Stimulated activated CD4-positive, alpha-beta T cell treated with anti-CD3 and anti-CD28 coated beads, Interleukin-15, amount 100 ng/mL, for 1 hour (primary cell): ENCODE measurements at regions not wholly inside any gene's neighbourhood (a gene's known extent, or its start where the extent isn't known, plus 50 kb on each side); places are given as distances from the start of the nearest gene placed in this dataset.
"Not testable (repeated sequence)": the region's sequence is repeated elsewhere in the genome, so short reads cannot be mapped to it uniquely, and the experiment has no call there.

Experiments used
- DNase-seq, 2 donors: peaks; one replicate each; pipeline ENCODE4 v3.0.0-alpha.2; 2020; ENCODE audit warnings: low read depth in 1 of 2, low spot score in 1 of 2

DNA sequence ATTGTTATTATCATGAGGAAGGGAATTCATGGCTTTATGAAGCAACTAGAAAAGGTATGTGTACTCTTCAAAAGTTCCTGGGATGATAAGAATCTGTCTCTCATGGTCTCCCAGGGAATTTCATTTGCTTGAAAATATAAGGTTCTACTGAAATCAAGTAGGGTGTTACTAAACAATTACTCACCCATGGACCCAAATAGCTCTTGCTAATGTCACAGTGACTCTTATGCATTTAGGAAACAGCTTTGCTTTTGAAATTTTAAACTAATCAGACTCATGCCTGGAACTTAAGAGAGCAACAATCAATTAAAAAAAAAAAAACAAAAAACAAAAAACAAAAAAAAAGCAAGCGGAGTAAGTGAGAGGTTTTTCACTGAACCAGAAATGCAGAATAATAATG, 1546.3 kb upstream of the TENM4 start:
- DNase-seq = no peak

DNA sequence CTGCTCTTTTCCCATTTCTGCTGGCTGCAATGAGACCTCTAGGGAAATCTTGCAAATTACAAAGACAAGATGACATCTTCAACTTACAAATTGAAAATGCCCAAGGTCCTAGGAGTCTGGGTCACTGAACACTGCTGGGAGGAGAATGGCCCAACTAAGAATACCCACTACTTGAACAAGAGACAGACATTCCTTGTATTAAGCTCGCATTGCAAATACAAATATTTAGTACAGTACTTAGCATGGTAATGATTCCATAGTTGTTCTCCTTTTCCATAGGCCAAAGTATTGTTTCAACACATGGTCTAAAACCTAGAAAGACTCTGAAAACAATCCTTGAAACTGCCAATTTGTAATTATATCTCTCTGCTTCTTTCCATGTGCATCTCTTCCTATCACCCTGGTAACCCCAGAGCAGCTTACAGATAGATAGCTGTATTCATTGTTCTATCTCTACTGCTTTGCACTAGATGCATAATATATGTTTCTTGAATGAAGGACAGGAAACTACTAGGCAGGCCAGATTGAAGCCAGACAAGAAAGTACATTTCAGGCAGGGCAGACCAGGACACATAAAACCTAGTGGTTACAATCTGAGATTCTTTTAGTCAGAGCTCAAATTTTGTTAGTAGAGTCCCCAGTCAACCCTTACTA, 1545.7 kb upstream of the TENM4 start:
- DNase-seq = no peak

DNA sequence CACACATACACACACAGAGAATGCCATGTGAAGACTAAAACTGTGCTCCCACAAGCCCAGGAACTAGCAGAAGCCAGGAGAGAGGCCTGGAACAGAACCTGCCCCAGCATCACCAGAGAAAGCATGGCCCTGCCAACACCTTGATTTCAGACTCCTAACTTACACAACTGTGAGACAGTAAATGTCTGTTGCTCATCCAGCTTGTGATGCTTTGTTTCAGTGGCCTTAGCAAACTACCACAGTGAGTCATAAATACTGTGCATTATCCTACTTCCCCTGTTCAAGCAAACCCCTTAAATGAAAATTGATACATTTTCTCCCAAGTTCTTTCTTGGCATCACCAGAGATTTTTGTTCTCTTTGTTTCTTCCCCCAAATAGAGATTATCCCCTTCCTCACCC, 1539.4 kb upstream of the TENM4 start:
- no peak for DNase-seq

- no peak for DNase-seq
These were observed 1533.0 kb upstream of the TENM4 start for GRCh38 chr11:80973786-80974185.

GRCh38 chr11:80970037-80970436, 1529.2 kb upstream of the TENM4 start:
- no peak for DNase-seq

DNA sequence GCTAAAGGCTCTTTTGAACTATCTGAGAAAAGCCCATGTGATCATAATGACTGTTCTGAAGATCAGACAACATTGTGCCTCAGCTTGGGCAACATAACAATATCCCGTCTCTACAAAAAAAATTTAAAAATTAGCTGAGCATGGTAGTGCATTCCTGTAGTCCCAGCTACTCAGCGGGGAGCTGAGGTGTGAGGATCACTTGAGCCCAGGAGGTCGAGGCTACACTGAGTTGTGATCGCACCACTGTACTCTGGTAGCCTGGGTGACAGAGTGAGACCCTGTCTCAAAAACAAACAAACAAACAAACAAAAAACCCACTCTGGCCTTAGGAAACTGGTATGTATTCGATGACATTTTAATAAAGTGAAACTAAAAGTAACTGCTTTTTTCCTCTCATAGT, 1526.8 kb upstream of the TENM4 start:
- no peak for DNase-seq

- DNase-seq = no peak
These were observed 1519.7 kb upstream of the TENM4 start for GRCh38 chr11:80960381-80961029.

DNA sequence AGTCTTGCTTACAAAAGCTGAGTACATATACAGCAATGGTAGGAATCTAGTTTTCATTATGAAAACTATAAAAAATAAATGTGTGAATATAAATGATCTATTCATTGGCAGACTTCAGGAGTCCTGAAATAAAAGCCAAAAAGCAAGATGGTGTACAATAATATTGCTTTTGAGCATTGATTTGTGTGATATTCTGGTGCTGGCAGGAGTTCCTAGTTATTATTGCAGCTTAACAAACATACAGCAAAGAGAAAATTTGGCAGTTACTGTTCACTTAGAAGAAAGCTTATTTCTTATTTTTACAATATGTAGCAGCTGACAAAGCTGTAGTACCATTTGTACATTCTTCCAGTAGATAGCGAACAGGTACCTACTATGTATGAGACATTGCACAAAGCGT, 1518.9 kb upstream of the TENM4 start:
- DNase-seq = no peak

DNA sequence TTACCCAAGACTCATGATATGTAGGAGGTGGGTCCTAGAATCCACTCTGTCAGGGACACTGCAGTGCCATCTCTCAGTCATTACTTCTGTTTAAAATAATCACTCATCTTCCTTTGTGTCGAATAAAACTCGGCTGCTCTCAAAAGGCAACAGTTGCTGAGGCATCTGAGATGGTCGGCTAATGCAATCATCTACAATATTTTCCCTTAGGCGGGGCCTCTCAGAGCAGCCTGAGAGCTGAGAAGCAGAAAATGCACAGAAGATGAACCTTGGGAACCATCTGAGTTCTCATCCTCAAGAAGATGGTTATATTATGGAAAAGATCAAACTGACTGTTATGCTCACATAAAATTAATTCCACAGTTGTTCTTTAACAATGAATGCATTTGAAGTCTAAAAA, 1518.2 kb upstream of the TENM4 start:
- no peak for DNase-seq

GRCh38 chr11:80958361-80958760, 1517.5 kb upstream of the TENM4 start:
- DNase-seq = no peak

GRCh38 chr11:80955588-80955987, 1514.8 kb upstream of the TENM4 start:
- no peak for DNase-seq

DNA sequence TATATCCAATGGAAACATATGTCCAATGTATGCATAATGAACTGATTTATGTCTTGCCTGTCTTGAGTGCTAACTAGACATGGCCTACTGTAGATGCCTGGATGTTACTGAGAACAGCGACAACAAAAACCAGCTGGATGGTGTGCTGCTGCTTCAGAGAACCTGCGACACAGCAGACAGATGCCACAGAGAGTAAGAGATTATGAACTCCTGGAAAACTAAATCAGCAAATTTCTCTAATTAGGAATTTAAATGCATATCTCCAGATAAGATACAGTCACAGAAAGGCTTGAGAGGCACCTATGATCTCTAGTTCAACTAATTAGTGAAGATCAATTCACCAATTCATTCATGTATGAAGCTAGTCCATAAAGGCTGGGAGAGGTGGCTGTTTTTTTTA, 1508.0 kb upstream of the TENM4 start:
- no peak for DNase-seq

GRCh38 chr11:80944758-80945157, 1503.9 kb upstream of the TENM4 start:
- DNase-seq = no peak

GRCh38 chr11:80943226-80943625, 1502.4 kb upstream of the TENM4 start:
- no peak for DNase-seq

GRCh38 chr11:80937842-80938241, 1497.0 kb upstream of the TENM4 start:
- no peak for DNase-seq

GRCh38 chr11:80930038-80930437, 1489.2 kb upstream of the TENM4 start:
- DNase-seq = no peak

GRCh38 chr11:80929031-80929805, 1488.4 kb upstream of the TENM4 start:
- DNase-seq = no peak

- no peak for DNase-seq
These were observed 1484.5 kb upstream of the TENM4 start for GRCh38 chr11:80925321-80925720.

DNA sequence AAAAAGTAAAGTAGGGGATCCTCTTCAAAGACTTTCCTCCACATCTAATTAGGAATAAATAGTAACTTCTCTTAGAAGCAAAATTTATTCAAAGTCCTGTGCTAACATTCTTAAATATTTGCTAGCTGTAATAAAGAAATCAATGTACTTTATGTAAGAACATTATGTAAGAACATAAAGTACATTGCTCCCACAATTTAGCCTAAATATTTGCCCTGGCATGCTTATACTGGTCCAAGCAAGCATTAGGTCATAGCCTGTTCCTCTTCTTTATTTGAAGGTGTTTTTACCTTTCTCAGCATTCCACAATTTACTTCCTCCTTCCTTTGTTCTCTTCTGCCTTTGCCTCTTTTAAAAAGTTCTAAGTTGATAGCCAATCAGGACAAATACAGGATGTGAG, 1480.5 kb upstream of the TENM4 start:
- DNase-seq = not testable (repeated sequence)

DNA sequence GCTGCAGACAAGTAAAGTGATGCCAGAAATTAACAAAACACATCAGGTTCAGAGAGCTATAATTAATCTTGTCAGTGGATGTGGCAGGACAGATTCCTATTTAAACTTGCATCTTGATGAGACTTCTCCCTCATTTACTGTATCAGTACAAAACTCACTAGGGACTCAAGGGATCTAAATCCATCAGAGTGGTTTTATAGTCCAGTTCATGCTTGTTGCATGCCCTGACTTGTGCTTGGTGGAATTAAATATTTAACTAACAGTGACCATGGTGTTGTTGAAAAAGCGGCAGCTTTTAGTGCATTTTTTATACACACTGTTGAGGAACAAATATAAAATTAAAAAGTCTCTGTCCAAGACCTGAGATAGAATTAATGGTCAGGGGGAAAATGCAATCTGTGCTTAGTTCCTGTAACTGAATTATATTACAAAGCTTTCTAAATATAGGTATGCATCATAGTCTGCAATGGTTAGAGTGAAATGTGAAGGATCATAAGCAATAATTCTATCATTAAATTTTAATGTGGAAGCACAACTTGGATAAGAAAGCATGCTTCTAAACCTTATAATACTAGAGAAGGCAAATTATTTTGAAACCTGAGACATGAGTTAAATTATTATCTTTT, 1475.5 kb upstream of the TENM4 start:
- no peak for DNase-seq

- no peak for DNase-seq
These were observed 1473.5 kb upstream of the TENM4 start for GRCh38 chr11:80914311-80914710.

GRCh38 chr11:80911666-80912065, 1470.8 kb upstream of the TENM4 start:
- no peak for DNase-seq
